Erythroblast (primary cell): ENCODE measurements at regions not wholly inside any gene's neighbourhood (a gene's known extent, or its start where the extent isn't known, plus 50 kb on each side); places are given as distances from the start of the nearest gene placed in this dataset.

Source experiments
- GATA1 ChIP-seq: IDR thresholded peaks from 2 replicates; pipeline ENCODE4 v1.6.1; 2011; ENCODE audit warnings: low read depth, mild to moderate bottlenecking, control low read depth, low read length, moderate library complexity
- POLR2A ChIP-seq: IDR thresholded peaks from 2 replicates; pipeline ENCODE4 v1.6.1; 2011; ENCODE audit warnings: mild to moderate bottlenecking, low read length

GRCh38 chr11:122354025-122354697 is 238.1 kb upstream of the BLID start:
- TF ChIP-seq POLR2A (no peak), GATA1 (no peak)
